Muscle layer of colon (tissue), 2 donors: ENCODE measurements at regions not wholly inside any gene's neighbourhood (a gene's known extent, or its start where the extent isn't known, plus 50 kb on each side); places are given as distances from the start of the nearest gene placed in this dataset.

Experiments used
- H3K27ac ChIP-seq: one replicate; pipeline ENCODE4 v1.7.0; 2013; ENCODE audit warnings: low read depth, mild to moderate bottlenecking, low read length, moderate library complexity
- H3K27me3 ChIP-seq, 2 donors: one replicate each; pipeline ENCODE4 v1.7.0; 2013; ENCODE audit warnings: low read length in 2 of 2, mild to moderate bottlenecking in 2 of 2; ENCODE audit not compliant: insufficient read depth in 2 of 2, control insufficient read depth in 1 of 2
- H3K36me3 ChIP-seq: one replicate; pipeline ENCODE4 v1.7.0; 2013; ENCODE audit warnings: mild to moderate bottlenecking, low read length; ENCODE audit not compliant: insufficient read depth
- H3K4me1 ChIP-seq: one replicate; pipeline ENCODE4 v1.7.0; 2013; ENCODE audit warnings: mild to moderate bottlenecking, low read length; ENCODE audit not compliant: insufficient read depth
- H3K4me3 ChIP-seq, 2 donors: one replicate each; pipeline ENCODE4 v1.7.0; 2013; ENCODE audit warnings: low read length in 2 of 2, low read depth in 1 of 2, mild to moderate bottlenecking in 1 of 2, moderate library complexity in 1 of 2
- H3K9ac ChIP-seq: one replicate; pipeline ENCODE4 v1.7.0; 2013; ENCODE audit warnings: low read length
- H3K9me3 ChIP-seq: one replicate; pipeline ENCODE4 v1.7.0; 2013; ENCODE audit warnings: mild to moderate bottlenecking, low read length
- donor health status: abdominal sarcoma.
- donor health status: Adenocarcinoma of cecum.

DNA sequence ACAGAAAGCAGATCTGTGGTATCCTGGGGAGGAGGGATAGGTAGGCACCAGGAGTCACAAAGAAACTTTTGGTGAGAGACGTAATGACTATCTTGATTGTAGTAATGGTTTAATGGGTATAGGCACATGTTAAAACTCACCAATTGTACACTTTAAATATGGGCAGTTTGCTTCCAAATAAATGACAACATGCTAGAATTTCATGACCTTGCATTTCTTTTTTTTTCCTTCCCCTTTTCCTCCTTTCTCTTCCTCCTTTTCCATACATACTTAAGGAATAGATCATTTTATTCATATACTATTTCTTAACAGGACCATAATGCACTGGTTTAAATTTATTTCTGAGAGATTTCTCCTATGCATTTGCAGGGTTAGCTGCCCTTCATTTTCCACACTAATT lies 341.8 kb downstream of the TMEM182 start:
- H3K27ac ChIP-seq: no peak overlapping the region
- H3K27me3 ChIP-seq: no peaks in the 10 kb centered on the region
- no peak overlapping the region for H3K9ac ChIP-seq

DNA sequence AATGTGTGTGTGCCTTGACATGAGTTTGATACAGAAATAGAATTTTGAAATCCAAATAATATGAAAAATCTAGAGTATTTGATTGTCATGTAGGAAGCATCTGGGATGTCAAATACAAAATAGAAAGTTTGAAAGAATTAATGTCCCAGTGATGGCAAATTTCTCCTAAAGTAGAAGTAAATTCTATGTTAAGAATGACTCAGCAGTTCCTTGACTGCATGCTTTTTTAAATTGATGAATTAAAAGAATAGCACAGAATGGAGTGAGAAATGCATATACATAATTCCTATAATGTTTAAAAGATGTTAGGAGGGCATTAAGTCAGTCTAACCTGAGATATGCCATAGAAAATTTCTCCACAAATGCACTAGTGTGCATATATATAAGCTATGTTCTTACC lies 357.5 kb downstream of the TMEM182 start:
- no peaks in the 10 kb centered on the region for H3K36me3 ChIP-seq
- H3K27ac ChIP-seq: no peak overlapping the region
- no peak overlapping the region for H3K4me3 ChIP-seq
- H3K9me3 ChIP-seq: no peaks in the 10 kb centered on the region
- H3K9ac ChIP-seq: no peak overlapping the region
- H3K27me3 ChIP-seq: no peaks in the 10 kb centered on the region
- H3K4me1 ChIP-seq: no peaks in the 10 kb centered on the region

More for the DNA sequence above, 341.8 kb downstream of the TMEM182 start:
- H3K36me3 ChIP-seq: no peaks in the 10 kb centered on the region
- no peak overlapping the region for H3K4me3 ChIP-seq
- H3K4me1 ChIP-seq: no peaks in the 10 kb centered on the region
- H3K9me3 ChIP-seq: no peaks in the 10 kb centered on the region

DNA sequence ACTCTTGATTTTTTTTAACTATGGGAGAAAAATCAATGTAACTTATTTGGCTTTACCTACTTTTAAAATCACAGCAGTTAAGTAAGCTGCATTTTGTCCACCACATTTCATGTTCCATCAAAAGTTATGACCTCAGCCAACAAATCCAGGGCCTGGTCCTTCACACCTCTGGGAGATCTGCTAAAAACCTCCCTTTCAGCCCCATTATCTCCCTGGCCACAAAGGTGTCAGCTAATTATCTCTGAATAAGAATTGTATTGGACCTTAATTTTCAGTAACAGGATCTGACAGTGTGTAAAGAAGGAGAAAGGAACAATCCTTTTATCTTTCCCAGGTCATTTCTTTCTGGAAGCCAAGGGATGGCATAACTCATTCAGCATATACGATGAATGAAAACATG lies 359.3 kb downstream of the TMEM182 start:
- H3K27ac ChIP-seq: no peak overlapping the region
- no peaks in the 10 kb centered on the region for H3K9me3 ChIP-seq
- H3K9ac ChIP-seq: no peak overlapping the region
- no peak overlapping the region for H3K4me3 ChIP-seq
- no peaks in the 10 kb centered on the region for H3K4me1 ChIP-seq
- no peaks in the 10 kb centered on the region for H3K27me3 ChIP-seq
- no peaks in the 10 kb centered on the region for H3K36me3 ChIP-seq

DNA sequence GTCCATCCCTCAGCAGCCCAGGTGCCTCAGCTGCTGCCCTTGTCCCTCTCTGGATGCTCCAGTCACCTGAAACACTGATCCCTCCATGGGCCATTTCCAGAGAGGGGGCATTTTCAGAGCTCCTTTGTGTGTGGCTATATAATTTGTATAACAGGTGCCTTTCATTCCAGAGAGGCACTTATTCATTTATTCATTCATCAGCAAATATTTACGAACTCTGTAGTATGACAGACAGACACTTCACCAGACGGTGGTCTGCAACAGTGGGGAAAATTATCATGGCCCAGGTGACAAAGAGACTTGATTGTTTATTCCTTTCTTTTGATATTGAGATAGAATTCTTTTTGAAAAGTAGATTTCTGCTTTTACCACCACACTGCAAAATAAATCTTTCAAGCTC lies 361.7 kb downstream of the TMEM182 start:
- Histone ChIP-seq H3K27me3 (no peaks in the 10 kb centered on the region), H3K4me3 (no peak overlapping the region), H3K9me3 (no peaks in the 10 kb centered on the region), H3K9ac (no peak overlapping the region), H3K36me3 (no peaks in the 10 kb centered on the region), H3K27ac (no peak overlapping the region), H3K4me1 (no peaks in the 10 kb centered on the region)

DNA sequence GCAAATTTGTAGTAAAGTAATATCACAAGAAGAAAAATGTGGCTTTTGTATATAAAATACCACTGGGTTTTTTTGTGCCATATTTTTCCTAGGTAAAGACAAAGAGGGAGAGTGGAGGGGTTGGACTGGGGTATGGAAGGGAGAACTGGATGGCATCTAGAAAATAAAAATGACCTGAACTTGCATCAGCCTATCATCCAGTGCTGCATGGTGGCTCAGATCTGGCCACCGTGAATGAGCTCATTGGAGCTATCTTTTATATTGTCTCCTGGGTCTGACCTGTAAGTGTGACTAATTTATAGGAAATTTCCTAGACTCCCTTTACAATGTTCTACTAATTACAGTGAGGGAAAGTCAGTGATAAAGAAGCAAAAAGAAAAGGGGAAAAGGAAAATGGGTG lies 369.0 kb downstream of the TMEM182 start:
- H3K9ac ChIP-seq: no peak overlapping the region
- H3K4me1 ChIP-seq: no peaks in the 10 kb centered on the region
- no peaks in the 10 kb centered on the region for H3K9me3 ChIP-seq
- no peaks in the 10 kb centered on the region for H3K36me3 ChIP-seq
- no peak overlapping the region for H3K27ac ChIP-seq
- no peak overlapping the region for H3K4me3 ChIP-seq
- H3K27me3 ChIP-seq: no peaks in the 10 kb centered on the region

DNA sequence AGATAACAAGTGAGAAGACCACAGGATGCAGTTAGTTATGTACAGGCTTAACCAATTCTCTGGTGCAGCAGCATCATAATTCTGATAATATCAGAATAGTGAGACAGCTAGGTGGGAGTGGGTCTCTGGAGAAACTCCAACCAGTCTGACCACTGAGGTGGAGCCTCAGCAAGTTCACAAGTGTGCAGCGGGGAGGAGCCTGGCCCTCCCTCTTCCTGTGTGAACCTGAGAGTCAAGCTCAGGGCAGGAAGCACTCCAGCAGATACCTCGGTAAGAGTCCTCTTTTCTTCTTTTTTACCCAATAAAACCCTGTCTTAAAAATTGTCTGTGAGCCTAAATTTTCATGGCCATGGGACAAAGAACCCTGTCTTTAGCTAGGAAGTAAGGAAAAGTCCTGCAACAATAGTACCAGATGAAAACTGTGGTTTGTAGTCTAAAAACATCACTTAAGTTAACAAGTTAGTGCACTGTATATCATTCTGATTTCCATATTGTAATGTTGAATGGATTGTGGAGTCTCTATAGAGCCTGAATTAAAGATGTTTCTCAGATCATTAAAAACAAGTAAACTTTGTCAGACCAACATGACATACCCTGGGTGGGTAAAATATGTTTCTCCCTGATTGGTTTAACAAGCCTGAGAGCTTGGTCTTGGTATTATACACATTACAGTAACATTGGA lies 370.8 kb downstream of the TMEM182 start:
- H3K27ac ChIP-seq: no peak overlapping the region
- no peak overlapping the region for H3K4me3 ChIP-seq
- H3K9ac ChIP-seq: no peak overlapping the region
- no peaks in the 10 kb centered on the region for H3K36me3 ChIP-seq
- no peaks in the 10 kb centered on the region for H3K4me1 ChIP-seq
- H3K9me3 ChIP-seq: no peaks in the 10 kb centered on the region
- no peaks in the 10 kb centered on the region for H3K27me3 ChIP-seq

DNA sequence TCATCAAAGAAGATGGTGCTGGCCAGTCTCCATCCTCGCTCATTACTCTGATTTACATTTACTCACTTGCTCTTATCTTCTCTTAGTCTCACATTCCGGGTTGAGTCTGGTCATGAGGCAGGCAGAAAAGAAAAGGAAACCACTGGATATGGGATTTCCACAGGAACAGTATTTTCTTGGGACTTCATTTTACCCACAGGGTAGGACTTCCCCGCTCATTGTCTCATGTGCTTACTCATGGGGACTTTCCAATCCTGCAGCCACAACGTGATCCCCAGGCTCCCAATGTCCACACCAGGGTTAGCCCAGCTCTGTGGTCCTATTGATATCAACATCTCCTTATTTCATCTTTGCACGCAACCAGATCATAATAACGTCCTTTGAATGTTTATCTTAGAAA lies 373.8 kb downstream of the TMEM182 start:
- H3K27ac ChIP-seq: no peak overlapping the region
- H3K36me3 ChIP-seq: no peaks in the 10 kb centered on the region
- H3K27me3 ChIP-seq: no peaks in the 10 kb centered on the region

DNA sequence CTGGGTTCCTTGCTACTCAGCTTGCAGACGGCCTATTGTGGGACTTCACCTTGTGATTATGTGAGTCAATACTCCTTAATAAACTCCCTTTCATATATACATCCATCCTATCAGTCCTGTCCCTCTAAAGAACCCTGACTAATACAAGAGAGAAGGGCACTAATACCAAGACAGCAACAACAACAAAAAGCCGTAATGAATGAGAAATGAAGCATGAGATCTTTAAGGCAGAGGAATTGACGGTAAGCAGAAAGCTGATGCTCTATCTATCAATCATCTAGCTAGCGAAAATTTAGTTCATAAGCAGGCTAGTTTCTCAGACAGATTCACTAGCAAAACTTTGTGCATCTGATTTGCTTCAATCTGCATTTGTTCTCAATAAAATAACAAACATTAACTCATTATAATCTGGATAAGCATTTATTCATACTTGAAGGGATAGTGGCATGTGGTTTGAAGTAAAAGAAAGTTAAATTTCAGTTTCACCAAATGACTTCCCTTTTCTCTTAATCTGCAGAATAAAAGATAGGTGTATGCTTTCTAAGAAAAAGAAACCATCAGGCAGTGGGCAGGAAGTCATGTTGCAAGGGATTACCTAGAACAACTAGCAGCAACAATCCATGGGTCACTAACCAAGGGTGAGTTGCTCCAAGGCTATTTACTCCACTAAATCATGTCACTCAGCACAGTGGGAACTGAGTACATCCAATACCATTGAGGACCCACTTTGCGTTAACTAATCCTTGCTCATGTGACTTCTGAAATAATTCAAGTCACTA lies 376.5 kb downstream of the TMEM182 start:
- Histone ChIP-seq H3K4me1 (no peaks in the 10 kb centered on the region), H3K36me3 (no peaks in the 10 kb centered on the region), H3K9me3 (no peaks in the 10 kb centered on the region), H3K27me3 (no peaks in the 10 kb centered on the region), H3K9ac (no peak overlapping the region), H3K4me3 (no peak overlapping the region), H3K27ac (no peak overlapping the region)

More for the DNA sequence above, 373.8 kb downstream of the TMEM182 start:
- Histone ChIP-seq H3K9me3 (no peaks in the 10 kb centered on the region), H3K4me1 (no peaks in the 10 kb centered on the region), H3K9ac (no peak overlapping the region), H3K4me3 (no peak overlapping the region)

DNA sequence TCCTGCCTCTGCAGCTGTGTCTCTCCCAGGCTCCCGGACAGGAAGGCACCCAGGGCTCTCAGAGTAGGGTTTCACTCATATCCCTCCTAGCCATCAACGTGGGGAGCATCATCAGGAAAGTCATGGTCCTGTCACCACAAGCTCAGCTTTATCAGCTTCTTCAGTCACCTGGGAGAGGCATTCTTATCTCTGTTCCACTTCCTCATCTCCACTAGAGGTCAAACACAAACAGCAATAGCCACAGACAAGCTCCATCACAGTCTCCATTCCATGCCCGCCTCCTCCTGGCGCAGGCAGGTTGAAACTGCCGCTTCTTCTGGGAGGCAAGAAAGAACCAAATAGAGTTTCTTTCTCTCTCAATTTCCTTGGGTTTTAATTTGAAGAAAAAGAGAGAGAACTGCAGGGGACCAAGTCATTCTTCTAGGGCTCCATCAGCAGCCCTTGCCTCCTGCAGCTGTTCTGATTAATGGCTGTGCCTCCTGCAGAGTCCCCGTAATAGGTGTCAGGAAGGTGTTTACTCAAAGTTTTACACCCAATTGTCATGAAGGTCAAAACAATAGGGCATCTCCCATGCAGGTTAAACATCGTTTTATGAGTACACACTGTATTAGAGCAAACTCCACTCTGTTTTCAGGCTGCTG lies 377.9 kb downstream of the TMEM182 start:
- no peaks in the 10 kb centered on the region for H3K4me1 ChIP-seq
- H3K27ac ChIP-seq: no peak overlapping the region
- no peak overlapping the region for H3K9ac ChIP-seq
- H3K27me3 ChIP-seq: no peaks in the 10 kb centered on the region
- H3K4me3 ChIP-seq: no peak overlapping the region
- no peaks in the 10 kb centered on the region for H3K9me3 ChIP-seq
- no peaks in the 10 kb centered on the region for H3K36me3 ChIP-seq

DNA sequence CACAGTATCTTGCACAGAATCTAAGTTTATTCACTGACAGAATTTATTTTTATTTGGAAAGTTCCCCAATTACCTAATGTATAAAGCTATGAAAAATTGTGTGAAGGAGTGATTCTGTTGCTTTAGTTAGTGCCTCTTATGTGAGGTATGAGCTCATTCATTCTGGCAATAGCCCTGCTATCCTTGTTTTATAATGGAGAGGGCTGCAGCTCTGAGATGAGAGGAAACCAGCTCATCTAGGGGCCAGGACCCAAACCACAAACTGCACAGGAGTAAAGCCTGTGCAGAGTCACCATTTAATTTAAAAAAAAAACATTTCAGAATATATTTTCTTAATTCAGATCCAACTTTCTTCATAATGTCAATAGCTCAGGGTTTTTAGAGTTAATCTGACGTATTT lies 383.0 kb downstream of the TMEM182 start:
- no peaks in the 10 kb centered on the region for H3K9me3 ChIP-seq
- no peak overlapping the region for H3K27ac ChIP-seq

DNA sequence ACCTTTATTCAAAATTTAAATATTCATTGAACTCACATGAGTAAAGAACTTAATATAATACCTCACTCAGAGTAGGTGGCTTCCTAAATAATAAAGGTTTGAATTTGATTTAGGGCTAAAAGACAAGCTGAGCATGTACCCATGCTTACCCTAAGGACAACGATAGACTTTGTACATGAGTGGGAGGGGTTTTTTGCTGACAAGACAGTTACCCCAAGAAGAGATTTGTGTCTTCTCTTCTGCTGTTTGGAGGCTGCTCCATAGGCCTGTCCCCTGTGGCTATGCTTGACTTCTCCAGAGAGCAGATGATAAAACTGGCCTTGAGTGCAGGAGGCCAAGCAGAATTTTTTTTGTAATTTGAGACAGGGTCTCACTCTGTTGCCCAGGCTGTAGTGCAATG lies 383.9 kb downstream of the TMEM182 start:
- H3K9ac ChIP-seq: no peak overlapping the region
- no peaks in the 10 kb centered on the region for H3K9me3 ChIP-seq
- no peaks in the 10 kb centered on the region for H3K36me3 ChIP-seq
- no peak overlapping the region for H3K27ac ChIP-seq
- no peaks in the 10 kb centered on the region for H3K27me3 ChIP-seq
- H3K4me1 ChIP-seq: no peaks in the 10 kb centered on the region
- H3K4me3 ChIP-seq: no peak overlapping the region

More for the DNA sequence above, 383.0 kb downstream of the TMEM182 start:
- Histone ChIP-seq H3K4me3 (no peak overlapping the region), H3K27me3 (no peaks in the 10 kb centered on the region), H3K9ac (no peak overlapping the region), H3K36me3 (no peaks in the 10 kb centered on the region), H3K4me1 (no peaks in the 10 kb centered on the region)
